GM21723 (cell line): ENCODE measurements at regions not wholly inside any gene's neighbourhood (a gene's known extent, or its start where the extent isn't known, plus 50 kb on each side); places are given as distances from the start of the nearest gene placed in this dataset.

Experiments used
- ATAC-seq: cut with Tn5 transposase; IDR thresholded peaks from one replicate; pipeline ENCODE4 v1.9.1; 2021; ENCODE audit warnings: mild to moderate bottlenecking, moderate library complexity; ENCODE audit not compliant: unreplicated experiment

DNA sequence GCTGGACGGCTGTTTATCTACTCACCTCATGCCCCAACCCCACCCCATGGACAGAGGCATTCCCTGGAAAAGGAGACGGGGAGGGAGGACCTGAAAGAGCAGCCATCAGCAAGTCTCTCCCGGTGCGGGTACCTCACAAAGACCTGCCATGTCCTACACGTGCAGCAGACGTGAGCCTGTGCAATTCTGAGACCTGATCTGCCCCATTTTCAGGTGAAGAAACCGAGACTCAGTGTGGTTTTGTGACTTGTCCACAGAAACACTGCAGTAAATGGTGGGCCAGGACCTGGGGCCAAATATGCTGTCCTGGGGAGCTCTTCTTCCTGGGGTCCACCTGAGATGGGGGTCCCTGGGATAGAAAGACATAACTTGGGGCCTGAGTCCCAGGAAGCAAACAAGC is 137.0 kb upstream of the LINGO1 start:
- no peak for ATAC-seq

DNA sequence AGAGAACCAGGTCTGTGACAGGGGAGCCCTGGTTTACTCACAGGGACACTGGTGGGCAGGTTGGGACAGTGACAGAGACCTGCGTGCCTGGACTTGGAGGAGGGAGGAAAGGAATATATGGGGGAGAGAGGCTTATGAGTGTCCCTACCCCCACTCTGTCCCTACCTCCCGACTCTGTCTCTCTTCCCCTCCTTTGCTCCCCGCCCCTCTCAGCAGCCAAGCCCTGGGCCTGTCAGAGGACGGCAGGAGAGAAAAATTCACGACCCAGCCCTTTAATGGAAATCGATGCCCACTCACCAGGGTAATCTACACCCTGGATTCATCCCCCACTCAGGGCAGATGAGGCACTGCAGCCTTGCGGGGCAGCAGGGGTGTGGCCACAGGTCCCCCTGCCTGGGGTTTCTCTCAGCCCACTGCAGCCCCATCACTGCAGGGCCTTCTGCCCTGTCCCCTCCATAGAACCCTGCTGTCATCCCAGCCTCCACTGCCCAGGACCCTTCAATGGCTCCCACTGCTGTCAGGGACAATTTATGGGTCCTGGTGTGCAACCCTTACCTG is 135.9 kb upstream of the LINGO1 start:
- no peak for ATAC-seq

DNA sequence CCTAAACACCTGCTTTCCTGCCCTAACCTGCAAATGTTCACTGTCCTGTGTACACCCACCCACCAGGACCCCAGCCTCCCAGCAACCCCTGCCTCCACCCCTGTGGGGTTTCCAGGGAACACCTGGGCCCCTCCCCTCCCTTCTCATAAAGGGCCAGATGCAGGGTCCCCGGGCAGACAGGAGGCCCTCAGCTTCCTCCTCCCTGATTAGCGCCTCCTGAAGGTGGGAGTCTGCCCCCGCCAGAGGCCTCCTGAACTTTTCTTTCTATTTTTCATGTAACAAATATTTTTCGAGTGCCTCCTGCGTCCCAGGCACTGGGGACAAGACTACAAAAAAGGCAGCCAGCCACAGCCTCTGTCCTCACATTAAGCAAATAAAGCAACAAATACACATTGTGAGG is 135.4 kb upstream of the LINGO1 start:
- no peak for ATAC-seq

DNA sequence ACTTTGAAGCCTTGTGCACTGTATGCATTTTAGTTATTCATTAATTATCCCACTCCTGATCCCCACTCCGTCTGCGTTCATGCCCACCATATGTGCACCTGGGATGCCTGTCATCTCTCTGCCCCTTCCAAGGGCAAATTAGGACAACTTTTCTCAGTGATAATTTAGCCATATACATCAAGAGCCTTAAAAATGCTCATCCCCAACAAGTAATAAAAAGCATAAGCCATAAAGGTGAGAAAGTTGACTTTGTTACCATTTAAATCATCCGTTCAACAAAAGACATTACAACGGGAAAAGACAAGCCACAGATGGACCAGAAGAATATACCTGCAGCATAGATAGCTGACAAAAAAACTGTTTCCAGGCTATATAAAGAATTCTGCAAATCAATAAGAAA is 131.4 kb upstream of the LINGO1 start:
- ATAC-seq: no peak

DNA sequence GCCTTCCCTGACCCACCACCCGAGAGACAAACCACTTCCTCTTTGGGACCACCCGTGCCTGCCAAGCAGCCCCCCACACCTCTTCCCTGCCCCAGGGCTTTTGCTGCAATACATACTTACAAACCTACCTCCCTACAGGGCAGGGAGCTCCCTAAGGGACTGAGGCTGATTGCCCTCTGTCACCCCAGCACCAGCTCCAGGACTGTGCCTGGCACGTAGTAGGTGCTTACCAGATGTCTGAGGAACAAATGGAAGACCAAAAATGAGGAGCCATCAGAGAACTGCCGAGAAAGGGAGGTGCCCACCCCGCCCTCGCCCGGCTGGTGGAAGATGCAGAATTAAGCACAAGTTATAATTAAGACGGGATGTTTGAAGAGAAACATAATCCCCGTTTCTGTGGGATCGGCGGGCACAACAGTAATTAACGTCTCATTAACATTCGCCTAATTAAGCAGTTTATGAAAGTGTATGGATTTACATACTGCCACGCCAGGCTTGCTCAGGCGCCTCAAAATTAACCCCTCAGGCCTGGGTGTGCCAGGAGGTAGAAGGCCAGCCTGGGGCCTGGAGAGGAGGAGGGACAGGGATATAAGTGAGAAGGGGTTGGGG is 130.1 kb upstream of the LINGO1 start:
- ATAC-seq: no peak

DNA sequence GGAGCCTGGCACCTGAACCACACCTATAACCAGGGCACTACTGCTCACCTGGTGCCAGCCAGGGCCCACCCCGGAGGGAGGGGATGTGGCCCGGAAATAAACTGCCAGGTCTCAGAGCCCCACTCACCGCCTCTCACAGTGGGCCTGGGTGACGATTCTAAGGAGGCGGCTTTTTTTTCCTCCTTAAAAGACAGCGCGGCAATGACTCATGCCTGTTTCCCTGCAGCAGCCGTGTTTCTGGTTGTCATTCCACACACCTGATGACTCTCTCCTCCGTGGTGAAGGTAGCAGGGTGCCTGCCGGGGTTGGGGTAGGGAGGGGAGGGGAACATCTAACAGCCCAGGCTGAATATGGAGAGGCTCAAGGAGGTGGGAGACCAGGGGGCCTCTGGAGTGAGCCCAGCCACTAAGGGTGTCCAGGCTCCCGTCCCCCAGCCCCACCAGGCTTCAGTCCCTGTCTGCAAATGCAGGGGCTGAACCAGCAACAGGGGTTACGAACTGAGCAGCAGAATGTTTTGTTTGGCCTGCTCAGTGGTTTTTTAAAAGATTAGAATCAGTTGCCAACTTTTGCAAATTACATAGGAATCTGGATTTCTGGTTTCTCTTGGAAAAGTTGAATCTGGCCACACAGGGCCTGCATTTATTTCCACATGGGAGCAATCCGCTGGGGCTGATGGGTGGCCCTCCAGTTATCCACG is 127.3 kb upstream of the LINGO1 start:
- ATAC-seq: no peak

DNA sequence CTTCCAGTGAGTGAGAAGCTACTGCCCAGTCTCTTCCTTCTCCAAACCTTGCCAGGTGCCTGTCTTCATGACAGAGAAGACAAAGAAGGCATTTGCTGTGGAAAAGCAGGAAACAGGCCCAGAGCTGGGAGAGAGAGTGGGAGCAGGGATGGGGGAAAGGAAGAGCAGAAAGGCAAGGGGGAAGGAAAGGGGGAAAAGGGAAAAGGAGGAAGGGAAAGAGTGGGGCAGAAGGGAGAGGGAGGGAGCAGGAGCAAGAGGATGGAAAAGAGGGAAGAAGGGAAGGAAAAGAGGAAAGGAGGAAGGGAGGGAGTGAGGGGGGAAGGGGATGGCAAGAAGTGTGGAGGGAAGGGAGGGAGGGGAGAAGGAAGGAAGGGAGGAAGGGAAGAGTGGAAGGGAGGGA is 121.2 kb upstream of the LINGO1 start:
- no peak for ATAC-seq

DNA sequence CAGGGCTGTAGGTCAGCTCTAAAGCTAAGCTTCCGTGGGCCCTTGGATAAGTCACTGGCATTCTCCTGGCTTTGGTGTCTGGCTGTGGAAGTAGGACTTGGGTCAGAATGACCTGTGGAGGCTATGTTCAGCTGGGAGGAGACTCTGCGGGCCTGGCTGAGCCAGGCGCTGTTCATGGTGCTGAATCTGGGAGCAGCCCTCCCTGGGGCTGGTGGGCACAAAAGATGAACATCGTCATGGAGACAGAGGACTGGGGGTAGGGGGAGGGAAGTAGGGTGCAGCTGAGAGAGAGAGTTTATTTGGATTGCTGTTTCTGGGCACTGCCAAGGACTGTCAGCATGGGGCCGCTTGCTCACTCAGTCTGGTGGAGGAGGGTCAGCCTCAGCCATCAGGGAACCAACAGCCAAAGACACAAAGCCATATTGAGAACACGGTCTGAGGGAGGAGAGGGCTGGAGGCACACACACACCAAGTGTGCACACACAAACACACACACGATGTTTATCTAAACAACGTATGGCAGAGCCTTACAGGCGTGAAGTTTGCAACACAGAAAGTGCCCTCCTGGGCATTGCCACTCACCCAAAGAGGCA is 120.7 kb upstream of the LINGO1 start:
- ATAC-seq: no peak

DNA sequence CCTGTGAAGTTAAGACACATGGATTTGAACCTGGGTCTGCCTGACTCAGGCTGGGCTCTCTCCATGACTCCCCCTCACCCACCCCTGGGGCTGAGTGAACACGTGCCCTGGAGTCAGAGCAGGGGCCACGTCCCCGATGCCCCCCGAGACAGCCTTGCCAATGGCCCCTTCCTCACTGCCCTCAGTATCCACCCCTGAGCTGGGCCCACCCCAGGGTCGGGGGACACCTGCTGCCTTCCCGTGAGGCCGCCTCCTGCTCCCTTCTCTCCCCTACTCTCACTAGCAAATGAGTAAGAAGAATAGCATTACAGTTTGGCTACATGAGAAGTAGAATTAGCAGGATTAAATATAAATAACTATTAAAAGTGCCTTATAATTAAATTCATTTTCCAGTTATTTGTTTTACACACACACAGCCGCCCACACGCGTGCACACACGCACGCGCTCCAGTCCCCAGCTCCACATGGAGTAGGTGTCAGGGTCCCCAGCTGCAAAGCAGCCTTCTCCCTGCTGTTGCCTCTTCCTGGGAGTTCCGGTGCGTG is 117.4 kb upstream of the LINGO1 start:
- ATAC-seq: no peak

DNA sequence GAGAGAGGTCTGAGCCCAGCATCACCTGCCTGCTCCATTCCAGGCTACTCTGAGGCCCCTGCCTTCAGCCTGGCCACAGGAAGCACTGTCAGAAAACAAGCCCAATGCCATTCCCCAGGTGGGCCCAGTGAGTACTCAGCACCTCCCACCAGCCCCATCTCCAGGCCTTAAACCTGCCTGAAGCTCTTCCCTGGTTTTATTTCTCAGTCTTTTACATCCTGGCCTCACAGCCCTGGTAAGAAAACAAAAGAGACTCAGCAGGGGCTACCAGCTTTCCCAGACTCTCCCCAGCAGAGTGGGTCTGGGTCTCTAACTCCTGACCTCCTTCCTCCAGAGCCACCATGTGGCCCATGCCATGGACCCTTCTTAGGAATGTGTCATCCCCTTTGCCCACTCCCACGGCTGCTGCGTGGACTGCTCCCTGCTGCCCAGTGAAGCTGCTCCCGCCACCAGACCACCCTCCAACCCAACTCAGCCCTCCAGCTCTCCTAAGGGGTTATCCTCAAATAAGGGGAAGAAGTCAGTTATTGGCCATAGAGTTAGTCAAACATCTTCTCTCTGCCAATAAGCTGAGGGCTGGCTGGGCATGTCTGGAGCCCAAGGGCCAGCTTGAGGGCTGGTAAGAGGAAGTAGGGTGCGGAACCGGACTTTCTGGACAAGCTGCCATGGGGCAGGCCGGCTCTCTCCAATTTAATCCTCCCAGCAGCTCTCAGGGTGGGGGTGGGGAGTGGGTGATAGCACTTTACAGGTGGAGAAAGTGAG is 116.7 kb upstream of the LINGO1 start:
- no peak for ATAC-seq

DNA sequence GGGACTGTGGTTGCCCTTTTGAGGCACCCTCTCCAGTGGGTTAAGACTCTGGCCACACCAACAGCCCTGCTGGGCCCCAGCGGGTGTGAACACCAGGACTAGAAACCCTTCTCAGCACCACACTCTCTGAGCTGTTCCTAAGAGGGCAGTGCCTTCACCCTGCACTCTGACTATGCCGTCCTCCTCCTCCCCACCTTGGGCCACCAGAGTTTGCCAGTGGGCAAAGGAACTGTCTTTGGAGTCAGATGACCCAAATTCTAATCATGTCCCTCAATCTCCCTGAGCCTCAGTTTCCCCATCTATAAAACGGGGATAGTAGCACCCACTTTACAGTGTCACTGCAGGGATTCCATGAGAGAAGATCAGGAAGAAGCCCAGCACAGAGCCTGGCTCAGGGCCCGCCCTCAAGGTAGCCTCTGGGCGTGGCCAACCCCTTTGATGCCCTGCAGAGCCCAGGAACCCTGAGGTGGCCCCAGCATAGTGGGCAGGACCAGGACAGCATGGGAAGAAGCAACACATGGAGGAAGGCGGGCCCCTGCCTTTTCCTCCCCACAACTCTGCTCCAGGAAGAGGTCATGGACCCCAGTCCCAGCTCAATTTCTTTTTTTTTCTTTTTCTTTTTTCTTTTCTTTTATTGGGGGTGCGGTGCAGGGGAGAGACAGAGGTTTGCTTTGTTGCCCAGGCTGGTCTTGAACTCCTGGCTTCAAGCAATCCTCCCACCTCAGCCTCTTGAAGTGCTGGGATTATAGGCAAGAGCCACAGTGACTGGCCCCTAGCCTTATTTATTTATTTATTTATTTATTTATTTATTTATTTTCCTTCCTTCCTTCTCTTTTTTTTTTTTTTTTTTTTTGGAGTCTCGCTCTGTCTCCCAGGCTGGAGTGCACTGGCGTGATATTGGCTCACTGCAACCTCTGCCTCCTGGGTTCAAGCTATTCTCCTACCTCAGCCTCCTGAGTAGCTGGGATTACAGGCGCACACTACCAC is 115.7 kb upstream of the LINGO1 start:
- no peak for ATAC-seq

DNA sequence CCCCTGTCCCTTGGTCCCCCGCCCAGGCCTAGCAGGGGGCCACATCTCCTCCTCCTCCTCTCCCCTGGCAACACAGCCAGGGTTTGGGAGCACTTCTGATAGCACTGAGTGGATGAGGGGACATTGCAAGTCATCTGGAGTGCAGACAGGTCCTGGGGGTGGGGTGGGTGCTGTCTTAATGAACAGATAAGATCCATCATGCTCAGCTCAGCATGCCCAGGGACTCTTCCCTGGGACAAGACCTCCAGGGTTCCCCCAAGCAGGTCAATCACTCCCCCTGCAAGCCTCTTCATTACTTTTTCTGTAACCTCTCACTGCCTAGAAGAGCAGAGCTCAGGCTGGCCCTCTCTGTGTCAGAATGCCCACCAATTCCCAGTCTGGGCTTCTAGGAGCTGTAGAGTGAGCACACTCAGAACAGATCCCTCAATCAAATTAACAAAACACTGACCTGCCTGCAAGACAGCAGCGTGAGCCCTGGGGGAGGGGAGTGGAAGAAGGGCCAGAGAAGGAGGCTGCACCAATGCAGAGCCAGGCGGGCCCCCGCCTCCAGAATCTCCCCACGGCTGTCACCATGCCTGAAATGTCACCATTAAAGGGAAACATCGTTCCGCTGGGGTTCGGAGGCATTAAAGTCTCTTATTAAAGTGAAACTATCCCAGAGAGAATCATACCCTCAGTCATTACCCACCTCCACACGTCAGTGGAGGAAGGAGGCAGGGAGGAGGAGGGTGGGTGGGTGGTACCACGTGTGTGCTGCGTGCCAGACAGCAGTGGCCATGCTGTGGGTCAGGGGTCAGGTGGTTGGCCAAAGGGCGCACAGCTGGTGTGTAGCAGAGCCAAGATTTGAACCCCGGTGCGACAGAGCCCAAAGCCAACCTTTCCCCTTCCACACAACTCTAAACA is 114.7 kb upstream of the LINGO1 start:
- no peak for ATAC-seq

DNA sequence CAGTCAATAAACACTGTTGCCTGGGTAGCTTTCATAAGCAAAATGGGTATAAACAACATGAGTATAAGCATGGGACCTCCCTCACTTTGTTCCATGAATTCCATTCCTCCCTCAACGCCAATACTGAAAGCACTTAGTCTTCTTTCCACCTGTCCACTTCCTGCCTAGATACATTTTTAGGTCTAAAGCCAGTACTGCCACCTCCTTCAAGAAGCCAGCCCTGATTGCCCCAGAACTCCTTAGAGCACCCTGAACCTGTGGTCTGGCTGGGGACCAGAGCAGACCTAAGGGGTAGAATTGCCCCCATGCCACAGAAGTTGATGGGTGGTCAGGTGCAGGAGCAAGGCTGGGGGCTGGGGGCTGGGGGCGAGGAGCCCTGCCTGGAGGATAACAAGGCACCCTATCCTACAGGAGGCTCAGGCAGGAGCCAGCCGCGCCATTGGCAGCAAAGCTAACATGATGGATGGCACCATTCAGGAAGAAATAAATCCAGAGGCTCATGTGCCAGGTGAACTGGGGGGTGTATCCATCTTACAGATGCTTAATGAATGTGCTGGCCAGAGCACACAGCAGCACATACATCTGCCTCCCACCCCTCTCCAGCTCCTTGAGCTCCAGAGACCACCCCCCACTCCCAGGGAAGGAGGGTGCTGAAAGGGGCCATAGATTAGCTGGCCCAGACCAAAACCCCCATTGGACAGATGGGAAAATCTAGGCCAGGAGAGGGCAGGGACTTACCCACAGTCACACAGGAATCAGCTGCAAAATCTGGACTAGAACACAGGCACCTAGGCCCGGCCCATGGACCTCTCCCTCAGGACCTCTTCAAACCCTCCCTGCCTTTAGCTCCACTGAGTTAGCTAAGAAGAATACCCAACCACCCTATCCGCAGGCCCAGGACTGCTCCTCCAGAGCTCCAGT is 113.8 kb upstream of the LINGO1 start:
- ATAC-seq: no peak

DNA sequence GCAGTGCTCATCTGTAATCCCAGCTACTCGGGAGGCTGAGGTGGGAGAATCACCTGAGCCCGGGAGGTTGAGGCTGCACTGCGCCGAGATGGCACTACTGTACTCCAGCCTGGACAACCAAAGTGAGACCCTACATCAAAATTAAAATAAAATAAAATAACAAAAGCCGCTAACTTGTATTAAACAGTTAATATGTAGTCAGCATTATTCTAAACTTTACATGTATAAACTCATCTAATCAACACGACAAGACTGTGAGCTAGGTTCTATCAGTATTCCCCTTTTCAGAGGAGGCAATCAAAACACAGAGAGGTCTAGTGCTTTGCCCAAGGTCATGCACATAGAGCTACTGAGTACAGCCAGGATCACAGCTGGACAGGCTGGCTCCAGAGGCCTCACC is 111.7 kb upstream of the LINGO1 start:
- no peak for ATAC-seq

DNA sequence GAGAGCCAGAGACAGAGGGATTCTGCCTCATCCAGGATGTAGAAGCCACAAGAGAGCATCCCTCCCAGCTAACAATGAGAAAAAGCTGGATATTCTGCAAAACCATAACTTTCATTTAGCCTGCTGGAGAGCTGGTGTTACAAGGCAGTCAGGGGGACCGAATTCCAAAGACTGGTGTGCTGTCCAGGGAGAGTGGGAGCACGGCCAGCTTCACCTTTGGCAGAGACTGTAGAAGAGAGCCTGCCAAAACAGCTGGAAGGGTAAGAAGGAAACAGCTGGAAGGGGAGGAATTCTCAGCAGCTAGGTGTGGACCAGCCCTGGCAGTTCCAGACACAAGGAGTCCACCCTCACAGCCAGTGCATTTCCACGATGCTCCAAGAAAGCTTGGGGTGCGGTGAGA is 109.9 kb upstream of the LINGO1 start:
- ATAC-seq: no peak

DNA sequence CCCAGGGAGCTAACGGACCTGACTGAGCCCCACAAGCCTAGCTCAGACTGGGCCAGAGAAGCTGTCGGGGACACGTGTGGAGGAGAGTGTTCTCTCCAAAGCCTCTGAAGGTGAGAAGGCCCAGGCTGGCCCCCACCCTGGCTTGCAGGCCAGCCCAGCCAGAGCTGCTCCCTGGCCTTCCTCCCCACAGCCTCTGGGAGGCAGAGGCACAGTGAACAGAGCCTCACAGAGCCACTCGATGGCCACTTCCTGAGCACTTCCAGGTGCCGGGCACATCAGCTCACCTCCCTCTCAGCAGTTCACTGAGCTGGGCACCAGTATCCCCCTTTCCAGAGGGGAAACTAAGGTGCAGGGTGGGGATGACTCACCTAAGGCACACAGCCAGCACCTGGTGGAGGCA is 109.4 kb upstream of the LINGO1 start:
- no peak for ATAC-seq

DNA sequence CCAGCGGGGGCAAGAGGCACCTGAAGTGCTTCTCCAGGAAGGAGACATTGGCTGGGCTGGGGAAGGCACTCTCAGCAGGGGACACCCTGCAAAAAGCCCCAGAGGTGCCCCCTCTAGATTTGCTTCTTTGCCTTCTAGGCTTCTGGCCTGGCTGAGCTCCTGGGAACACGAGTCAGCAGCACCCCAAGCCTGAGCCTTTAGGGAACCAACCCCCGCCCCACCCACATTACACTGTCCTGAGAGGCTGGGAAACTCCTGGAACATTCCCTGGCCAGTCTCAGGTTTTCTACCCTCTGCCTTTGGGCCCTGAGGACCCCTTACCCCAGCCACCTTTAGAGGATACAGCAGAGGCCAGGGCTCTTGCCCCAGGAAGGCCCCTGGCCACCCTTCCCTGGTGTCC is 108.4 kb upstream of the LINGO1 start:
- no peak for ATAC-seq
